ENCODE measurements at regions not wholly inside any gene's neighbourhood (a gene's known extent, or its start where the extent isn't known, plus 50 kb on each side); places are given as distances from the start of the nearest gene placed in this dataset.

DNA sequence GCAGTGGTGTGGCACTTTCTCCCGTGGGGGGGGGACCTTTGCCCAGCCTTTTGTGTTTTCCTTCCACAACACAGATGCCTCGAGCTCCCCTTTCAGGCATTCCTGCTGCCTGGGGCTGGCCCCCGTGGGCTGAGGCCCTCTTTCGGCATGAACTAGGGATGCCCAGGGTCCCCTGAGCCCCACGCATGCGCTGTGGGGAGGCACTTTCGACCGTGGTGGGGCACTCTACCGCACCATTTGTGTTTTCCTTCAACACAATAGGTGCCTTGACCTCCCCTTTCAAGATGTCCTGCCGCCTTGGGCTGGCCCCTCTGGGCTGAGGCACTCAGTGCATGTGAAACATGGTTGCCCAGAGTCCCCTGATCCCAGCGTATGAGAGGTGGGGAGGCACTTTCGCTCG, 363.7 kb downstream of the ALG10 start:
- DNase-seq, result no peak

DNA sequence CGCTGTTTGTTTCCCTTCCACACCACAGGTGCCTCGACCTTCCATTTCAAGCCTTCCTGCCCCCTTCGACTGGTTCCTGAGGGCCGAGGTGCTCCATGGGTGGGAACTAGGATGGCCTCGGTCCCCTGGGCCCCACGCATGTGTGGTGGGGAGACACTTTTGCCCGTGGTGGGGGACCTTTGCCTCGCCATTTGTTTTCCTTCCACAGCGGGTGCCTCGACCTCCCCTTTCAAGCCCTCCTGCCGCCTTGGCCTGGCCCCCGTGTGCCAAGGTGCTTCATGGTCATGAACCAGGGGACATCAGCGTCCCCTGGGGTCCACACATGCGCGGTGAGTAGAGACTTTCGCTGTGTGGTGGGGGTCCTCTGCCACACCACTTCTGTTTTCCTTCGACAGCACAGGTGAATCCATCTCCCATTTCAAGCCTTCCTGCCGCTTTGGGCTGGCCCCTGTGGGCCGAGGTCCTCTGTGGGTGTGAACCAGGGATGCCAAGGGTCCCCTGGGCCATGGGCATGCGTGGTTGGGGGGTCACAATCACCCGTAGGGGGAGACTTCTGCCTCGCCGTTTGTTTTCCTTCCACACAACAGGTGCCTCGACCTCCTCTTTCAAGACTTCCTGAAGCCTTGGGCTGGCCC, 364.4 kb downstream of the ALG10 start:
- DNase-seq, result no peak

DNA sequence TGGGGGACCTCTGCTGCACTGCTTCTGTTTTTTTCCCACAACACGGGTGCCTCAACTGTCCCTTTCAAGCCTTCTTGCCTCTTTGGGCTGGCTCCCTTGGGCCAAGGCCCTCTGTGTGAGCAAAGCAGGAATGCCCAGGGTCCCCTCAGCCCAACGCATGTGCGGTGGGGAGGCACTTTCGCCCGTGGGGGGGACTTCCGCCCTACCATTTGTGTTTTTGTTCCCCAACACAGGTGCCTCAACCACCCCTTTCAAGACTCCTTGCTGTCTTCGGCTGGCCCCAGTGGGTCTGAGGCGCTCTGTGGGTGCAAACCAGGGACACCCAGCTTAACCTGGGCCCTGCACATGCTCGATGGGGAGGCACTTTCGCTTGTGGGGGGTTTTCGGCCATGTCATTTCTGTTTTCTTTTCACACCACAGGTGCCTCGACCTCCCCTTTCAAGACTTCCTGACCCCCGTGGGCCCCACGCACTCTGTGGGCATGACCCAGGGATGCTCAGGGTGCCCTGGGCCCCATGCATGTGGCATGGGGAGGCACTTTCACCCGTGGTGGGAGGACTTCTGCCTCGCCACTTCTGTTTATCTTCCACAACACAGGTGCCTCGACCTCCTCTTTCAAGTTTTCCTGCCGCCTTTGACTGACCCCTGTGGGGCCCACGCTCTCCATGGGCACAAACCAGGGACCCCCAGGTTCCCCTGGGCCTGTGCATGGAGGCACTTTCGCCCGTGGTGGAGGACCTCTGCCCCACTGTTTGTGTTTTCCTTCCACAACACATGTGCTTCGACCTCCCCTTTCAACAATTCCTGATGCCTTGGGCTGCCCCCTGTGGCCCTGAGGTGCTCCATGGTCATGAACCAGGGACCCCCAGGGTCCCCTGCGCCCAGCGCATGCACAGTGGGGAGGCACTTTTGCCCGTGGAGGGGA, 365.7 kb downstream of the ALG10 start:
- DNase-seq, result no peak

DNA sequence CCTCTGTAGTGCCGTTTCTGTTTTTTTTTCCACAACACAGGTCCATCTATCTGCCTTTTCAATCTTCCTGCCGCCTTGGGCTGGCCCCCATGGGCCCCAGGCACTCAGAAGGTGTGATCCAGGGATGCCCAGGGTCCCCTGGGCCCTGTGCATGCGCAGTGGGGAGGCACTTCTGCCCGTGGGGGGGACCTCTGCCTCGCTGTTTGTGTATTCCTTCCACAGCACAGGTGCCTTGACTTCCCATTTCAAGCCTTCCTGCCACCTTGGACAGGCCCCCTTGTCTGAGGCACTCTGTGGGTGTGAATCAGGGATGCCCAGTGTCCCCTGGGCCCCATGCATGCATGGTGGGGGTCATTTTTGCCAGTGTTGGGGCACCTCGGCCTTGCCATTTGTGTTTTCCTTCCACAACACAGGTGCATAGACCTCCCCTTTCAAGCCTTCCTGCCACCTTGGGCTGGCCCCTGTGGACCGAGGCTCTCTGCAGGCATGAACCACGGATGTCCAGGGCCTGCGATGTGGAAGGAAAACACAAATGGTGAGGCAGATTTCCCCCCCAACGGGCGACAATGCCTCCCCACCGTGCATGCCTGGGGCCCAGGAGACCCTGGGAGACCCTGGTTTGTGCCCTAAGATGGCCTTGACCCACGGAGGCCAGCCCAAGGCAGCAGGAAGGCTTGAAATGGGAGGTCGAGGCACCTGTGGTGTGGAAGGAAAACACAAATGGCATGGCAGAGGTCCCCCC, 366.5 kb downstream of the ALG10 start:
- no peak for DNase-seq

DNA sequence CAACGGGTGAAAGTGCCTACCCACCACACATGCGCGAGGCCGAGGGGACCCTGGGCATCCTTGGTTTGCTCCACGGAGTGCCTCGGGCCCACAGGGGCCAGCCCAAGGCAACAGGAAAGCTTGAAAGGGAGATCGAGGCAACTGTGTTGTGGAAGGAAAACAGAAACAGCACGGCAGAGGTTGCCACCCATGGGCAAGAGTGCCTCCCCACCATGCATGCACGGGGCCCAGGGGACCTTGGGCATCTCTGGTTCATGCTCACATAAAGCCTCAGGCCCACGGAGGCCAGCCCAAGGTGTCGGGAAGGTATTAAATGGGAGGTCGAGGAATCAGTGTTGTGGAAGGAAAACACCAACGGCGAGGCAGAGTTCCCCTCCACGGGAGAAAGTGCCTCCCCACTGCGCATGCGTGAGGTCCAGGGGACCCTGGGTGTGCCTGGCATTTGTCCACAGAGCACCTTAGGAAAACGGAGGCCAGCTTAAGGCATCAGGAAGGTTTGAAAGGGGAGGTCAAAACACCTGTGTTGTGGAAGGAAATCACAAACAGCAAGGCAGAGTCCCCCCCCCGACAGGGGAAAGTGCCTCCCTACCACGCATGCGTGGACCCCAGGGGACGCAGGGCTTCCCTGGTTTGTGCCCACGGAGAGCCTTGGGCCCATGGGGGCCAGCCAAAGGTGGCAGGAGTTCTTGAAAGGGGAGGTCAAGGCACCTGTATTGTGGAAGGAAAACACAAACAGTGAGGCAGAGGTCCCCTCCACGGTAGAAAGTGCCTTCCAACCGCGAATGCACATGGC, 367.3 kb downstream of the ALG10 start:
- DNase-seq, result no peak

DNA sequence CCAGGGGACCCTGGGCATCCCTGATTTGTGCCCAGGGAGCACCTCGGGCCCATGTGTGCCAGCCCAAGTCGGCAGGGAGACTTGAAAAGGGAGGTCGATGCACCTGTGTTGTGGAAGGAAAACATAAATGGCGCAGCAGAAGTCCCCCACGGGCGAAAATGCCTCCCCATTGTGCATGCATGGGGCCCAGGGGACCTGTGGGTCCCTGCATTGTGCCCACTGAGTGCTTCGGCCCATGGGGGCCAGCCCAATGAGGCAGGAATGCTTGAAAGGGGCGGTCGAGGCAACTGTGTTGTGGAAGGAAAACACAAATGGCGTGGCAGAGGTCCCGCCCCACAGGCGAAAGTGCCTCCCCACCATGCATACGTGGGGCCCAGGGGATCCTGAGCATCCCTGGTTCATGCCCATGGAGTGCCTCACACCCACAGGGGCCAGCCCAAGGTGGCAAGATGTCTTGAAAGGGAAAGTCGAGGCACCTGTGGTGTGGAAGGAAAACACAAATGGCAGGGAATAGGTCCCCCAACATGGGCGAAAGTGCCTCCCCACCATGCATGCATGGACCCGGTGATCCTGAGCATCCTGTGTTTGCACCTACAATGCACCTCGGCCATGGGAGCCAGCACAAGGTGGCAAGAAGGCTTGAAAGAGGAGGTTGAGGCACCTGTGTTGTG, 368.0 kb downstream of the ALG10 start:
- no peak for DNase-seq

DNA sequence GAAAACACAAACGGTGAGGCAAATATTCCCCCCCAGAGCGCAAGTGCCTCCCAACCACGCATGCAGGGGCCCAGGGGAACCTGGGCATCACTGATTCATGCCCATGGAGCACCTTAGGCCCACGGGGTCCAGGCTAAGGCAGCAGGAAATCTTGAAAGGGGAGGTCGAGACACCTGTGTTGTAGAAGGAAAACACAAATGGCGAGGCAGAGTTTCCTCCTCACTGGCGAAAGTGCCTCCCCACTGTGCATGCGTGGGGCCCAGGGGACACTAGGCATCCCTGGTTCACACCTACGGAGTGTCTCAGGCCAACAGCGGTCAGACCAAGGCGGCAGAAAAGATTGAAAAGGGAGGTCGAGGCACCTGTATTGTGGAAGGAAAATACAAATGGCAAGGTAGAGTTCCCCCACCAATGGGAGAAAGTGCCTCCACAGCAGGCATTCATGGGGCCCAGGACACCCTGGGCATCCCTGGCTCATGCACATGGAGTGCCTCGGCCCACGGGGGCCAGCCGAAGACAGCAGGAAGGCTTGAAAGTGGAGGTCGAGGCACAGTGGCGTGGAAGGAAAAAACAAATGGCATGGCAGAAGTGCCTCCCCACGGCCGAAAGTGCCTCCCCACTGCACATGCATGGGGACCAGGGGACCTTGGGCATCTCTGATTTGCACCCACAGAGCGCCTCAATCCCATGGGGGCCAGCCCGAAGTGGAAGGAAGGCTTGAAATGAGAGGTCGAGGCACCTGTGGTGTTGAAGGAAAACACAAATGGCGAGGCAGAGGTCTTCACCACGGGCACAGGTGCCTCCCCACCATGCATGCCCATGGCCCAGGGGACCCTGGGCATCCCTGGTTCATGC, 368.8 kb downstream of the ALG10 start:
- no peak for DNase-seq

DNA sequence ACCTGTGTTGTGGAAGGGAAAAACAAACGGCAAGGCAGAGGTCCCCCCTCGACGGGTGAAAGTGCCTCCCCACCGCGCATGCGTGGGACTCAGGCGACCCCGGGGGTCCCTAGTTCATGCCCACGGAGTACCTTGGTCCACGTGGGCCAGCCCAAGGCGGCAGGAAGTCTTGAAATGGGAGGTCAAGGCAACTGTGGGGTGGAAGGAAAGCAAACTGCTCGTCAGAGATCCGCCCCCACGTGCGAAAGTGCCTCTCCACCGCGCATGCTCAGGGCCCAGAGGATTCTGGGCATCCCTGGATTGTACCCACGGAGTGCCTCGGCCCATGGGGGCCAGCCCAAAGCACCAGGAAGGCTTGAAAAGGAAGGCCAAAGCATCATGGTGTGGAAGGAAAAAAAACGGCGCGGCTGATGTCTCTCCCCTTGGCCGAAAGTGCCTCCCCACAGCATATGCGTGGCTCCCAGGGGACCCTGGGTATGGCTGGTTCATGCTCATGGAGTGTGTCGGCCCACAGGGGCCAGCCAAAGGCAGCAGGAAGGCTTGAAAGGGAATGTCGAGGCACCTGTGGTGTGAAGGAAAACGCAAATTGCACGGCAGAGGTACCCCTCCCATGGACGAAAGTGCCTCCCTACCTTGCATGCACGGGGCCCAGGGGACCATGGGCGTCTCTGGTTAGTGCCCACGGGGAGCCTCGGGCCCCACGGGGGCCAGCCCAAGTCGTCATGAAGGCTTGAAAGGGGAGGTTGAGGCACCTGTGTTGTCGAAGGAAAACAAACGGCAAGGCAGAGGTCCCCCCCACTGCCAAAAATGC, 369.7 kb downstream of the ALG10 start:
- no peak for DNase-seq

DNA sequence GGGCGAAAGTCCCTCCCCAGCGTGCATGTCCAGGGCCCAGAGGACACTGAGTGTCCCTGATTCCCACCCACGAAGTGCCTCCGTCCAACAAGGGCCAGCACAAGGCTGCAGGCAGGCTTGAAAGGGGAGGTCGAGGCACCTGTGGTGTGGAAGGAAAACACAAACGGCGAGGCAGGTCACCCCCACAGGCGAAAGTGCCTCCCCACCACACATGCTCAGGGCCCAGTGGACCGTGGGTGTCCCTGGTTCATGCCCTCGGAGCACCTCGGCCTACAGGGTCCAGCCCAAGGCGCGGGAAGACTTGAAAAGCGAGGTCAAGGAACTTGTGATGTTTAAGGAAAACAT, 370.4 kb downstream of the ALG10 start:
- no peak for DNase-seq

DNA sequence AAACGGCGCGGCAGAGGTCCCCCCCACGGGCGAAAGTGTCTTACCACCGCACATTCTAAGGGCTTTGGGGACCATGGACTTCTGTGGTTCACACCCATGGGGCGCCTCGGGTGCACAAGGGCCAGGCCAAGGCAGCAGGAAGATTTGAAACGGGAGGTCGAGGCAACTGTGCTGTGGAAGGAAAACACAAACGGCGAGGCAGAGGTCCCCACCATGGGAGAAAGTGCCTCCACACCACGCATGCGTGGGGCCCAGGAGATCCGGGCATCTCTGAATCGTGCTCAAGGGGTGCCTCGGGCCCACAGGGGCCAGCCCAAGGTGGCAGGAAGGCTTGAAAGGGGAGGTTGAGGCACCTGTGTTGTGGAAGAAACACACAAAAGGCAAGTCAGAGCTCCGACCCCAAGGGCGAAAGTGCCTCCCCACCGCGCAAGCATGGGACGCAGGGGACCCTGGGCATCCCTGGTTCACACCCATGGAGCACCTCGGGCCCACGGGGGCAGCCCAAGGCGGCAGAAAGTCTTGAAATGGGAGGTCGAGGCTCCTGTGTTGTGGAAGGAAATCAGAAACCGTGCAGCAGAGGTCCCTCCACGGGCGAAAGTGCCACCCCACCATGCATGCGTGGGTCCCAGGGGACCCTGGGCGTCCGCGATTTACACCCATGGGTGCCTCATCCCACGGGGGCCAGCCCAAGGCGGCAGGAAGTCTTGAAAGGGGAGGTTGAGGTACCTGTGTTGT, 371.0 kb downstream of the ALG10 start:
- DNase-seq, result no peak

DNA sequence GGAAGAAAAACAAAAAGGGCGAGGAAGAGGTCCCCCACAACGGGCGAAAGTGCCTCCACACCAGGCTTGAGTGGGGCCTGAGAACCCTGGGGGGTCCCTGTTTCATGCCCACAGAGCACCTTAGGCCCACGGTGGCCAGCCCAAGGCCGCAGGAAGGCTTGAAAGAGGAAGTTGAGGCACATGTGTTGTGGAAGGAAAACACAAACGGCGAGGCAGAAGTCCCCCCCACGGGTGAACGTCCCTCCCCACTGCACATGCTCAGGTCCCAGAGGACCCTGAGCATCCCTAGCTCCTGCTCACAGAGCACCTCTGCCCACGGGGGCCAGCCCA, 371.5 kb downstream of the ALG10 start:
- DNase-seq, result no peak

DNA sequence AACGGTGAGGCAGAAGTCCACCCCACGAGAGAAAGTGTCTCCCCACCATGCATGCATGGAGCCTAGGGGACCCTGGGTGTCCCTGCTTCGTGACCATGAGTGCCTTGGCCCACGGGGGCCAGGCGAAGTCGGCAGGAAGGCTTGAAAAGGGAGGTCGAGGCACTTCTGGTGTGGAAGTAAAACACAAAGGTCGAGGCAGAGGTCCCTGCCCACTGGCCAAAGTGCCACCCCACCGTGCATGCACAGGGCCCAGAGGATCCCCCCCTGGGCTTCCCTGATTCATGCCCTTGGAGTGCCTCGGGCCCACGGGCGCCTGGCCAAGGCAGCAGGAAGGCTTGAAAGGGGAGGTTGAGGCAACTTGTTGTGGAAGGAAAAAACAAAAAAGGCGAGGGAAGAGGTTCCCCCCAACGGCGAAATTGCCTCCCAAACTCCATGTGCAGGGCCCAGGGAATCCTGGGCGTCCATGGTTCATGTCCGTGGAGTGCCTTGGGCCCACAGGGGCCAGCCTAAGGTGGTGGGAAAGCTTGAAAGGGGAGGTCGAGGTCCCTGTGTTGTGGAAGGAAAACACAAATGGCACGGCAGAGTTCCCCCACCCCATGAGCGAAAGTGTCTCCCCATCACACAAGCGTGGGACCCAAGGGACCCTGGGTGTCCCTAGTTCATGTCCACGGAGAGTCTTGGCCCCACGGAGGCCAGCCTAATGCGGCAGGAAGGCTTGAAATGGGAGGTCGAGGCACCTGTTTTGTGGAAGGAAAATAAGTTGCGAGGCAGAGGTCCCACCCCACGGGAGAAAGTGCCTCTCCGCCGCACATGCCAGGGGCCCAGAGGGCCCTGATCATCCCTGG, 372.1 kb downstream of the ALG10 start:
- no peak for DNase-seq

DNA sequence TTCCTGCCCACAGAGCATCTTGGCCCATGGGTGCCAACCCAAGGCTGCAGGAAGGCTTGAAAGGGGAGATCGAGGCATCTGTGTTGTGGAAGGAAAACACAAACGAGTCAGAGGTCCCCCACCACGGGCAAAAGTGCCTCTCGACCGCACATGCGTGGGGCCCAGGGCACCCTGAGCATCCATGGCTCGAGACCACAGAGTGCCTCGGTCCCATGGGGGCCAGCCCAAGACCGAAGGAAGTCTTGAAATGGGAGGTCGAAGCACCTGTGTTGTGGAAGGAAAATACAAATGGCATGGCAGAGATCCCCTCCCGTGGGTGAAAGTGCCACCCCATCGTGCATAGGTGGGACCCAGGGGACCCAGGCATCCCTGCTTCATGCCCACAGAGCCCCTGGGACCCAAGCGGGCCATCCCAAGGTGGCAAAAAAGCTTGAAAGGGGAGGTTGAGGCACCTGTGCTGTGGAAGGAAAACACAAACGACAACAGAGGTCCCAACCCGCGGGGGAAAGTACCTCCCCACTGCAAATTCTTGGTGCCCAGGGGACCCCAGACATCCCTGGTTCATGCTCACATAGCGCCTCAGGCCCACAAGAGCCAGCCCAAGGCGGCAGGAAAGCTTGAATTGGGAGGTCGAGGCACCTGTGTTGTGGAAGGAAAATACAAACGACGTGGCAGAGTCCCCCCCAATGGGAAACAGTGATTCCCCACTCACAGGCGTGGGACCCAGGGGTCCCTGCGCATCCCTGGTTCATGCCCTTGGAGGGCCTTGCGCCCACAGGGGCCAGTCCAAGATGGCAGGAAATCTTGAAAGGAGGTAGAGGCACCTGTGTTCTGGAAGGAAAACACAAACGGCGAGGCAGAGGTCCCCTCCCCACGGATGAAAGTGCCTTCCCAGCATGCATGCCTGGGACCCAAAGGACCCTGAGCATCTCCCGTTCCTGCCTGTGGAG, 373.0 kb downstream of the ALG10 start:
- no peak for DNase-seq

DNA sequence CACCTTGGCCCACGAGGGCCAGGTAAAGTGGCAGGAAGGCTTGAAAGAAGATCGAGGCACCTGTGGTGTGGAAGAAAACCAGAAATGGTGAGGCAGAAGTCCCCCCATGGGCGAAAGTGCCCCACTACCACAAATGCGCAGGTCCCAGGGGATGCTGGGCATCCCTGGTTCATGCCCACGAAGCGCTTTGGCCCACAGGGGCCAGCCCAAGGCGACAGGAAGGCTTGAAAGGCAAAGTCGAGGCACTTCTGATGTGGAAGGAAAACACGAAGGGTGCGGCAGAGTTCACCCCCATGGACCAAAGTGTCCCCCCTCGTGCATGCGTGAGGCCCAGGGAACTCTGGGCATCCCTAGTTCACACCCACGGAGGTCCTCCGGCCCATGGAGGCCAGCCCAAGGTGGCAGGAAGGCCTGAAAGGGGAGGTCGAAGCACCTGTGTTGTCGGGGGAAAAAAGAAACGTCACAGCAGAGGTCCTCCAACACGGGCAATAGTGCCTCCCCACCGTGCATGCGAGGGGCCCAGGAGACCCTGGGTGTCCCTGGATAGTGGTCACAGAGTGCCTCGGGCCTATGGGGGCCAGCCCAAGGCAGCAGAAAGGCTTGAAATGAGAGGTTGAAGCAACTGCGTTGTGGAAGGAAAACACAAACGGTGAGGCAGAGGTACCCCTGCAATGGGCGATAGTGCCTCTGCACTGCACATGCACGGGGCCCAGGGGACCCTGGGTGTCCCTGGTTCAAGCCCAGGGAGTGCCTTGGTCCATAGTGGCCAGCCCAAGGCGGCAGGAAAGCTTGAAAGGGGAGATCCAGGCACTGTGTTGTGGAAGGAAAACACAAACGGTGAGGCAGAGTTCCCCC, 373.9 kb downstream of the ALG10 start:
- DNase-seq, result no peak

DNA sequence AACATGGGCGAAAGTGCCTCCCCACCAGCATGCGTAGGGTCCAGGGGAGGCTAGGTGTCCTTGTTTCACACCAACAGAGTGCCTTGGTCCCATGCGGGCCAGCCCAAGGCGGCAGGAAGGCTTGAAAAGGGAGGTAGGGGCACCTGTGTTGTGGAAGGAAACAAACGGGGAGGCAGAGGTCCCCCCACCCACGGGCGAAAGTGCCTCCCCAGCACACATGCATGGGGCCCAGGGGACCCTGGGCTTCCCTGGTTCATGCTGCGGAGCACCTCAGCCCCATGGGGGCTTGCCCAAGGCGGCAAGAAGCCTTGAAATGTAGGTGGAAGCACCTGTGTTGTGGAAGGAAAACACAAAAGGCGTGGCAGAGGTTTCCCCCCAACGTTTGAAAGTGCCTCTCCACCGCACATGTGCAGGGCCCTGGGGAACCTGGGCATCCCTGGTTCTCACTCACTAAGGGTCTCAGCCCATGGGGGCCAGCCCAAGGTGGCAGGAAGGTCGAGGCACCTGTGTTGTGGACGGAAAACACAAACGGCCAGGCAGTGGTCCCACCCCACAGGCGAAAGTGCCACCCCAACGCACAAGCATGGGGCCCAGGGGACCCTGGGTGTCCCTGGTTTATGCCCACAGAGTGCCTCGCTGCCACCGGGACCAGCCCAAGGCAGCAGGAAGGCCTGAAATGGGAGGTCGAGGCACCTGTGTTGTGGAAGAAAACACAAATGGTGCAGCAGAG, 374.7 kb downstream of the ALG10 start:
- DNase-seq, result no peak
